ENCODE measurements at regions not wholly inside any gene's neighbourhood (a gene's known extent, or its start where the extent isn't known, plus 50 kb on each side); places are given as distances from the start of the nearest gene placed in this dataset.

DNA sequence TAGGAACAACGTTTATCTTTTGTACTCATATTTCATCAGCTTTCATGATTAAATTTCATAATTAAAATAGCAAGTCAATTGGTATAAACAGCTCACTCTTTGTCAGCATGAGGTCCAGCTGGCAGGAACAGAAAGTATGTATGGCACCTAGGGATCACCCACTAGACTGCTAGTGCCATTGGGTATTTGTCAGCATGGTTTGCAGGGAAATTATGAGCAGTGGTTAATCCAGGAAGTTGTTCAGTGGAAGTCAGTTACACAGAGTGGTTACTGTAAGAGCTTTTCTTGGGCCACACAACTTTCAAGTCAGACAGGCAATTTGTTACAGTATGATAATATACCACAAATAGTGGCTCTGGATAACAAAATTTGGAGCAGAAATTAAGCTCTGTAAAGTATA lies 340.3 kb upstream of the RGS6 start:
- no peak for DNase-seq (ENCODE audit: low read depth in 2 of 2, low spot score in 1 of 2)

DNA sequence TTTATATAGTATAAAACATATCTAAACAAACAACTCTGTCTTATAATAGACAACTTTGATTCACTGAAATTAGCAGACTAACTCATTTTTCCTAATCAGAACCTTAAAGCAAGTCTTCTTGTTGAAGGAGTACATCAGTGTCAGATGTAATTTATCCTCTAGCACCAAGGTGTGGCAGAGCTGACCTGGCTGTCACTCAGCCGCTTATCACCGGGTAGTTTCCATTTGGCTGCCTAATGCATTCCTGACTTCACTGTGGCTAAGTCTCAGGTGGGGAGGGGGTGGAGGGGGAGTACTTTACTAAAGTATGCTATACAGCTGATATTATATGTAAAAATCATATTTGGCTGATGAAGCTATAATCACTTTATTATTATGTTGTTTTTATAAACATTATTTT lies 339.9 kb upstream of the RGS6 start:
- DNase-seq (ENCODE audit: low read depth in 2 of 2, low spot score in 1 of 2), result no peak

DNA sequence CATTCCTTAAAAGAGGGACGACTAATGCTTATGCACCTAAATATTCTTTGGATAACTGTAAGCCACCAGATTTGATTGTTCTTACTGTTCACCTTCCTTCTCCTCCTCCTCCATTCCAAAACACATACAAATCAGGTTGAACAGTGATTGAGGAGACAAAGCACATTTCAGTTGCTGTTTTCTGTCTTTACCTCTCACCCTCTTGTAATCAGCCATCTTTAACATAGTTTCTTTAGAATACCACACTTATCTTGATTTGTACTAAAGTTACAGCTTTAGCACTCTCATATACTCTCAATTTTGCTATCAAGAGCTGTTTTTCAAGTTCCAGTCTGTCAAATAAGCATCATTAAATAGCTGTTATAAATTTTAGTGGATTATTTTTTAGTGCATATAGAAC lies 338.3 kb upstream of the RGS6 start:
- no peak for DNase-seq (ENCODE audit: low read depth in 2 of 2, low spot score in 1 of 2)

DNA sequence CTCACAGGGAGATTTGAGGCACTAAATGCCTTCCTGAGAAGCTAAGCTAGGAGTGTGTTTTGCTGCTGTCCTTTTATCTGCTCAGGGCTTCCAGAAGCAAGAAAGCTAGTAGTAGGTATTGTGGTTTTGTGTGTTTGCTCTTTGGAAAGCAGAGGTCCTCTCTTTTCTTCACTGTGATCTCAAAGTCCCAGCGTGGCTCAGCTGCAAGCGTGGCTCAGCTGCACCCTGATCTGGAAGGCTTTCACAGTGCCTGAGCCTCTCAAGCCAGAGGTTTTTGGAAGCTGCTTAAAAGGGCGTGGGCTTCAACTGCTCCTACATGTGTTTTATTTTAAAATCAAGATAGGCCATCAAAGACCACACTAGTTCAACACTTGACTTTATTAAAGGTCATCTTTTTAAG lies 337.4 kb upstream of the RGS6 start:
- no peak for DNase-seq (ENCODE audit: low read depth in 2 of 2, low spot score in 1 of 2)

DNA sequence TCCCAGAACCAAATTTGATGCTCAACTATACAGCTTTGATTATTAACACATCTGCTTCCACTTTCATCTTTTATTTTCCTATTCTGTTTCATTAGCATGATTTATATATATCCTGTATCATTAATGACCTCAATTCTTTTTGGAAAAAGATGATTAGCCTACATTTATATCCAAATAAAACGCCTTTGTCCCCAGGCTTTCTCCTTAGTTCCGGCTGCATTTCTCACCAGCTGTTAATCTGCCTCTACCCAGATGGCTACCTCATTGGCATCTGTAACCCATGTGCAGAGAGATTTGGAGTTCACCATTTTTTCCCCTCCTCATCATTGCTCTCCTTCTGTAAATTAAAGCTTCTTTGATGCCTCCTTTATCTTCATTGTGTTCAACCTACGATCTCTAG lies 336.8 kb upstream of the RGS6 start:
- no peak for DNase-seq (ENCODE audit: low read depth in 2 of 2, low spot score in 1 of 2)

DNA sequence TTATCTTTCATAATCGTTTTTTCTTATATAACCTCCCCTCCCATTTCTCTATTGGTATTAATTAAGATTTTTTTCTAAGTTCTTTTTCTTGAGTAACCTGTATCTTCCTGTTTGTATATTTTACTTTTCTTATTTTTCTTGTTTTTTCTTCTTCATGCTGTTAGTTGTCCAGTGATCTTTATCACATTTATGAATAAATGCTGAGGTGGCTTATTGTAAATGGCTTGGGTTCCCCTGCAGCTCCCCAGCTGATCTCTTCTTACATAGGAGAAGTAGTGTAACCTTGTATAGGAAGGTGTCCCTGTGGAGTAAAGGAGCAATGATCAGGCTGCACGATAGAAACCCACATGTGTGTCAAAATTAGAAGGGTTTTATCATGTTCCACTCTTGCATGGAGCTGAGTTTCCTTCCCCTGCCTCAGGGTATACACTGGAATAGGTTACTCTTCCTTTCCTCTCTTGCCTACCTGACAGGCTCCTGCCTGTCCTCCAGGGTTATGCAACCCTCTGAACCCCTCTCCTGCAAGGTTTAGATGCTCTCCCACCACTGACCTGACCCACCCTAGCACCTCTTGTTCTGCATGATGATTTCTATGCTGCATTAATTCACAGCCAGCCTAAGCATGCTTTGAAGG lies 334.8 kb upstream of the RGS6 start:
- no peak for DNase-seq (ENCODE audit: low read depth in 2 of 2, low spot score in 1 of 2)

DNA sequence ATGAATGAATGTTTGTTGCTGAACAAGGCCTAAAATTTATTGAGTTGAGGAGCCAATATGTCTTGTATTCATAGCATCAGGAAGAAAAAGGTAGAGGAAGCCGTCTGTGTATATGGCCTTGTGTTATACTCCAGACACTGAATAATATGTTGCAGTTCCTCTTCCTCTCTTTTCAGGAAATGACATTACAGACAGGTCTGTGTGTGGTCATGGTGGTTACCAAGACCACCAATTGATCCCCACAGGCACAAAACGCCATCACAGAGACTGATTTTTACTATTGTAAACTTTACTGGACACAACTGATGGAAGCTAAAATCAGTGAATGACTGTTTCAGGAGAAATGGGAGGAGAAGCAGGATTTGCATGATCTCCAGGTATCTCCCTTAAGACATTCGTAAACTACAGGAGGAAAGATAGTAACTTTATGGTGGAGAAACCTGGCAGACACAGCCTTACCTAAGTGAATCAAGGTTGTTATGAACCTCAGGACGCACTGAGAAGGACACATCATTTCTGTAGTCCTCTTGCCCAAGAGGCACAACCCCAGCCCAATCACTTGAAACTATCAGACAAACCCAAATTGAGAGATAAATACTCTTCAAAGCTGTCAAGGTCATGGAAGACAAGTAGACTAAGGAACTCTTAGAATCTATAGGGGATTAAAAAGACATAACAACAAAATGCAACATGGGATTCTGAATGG lies 334.1 kb upstream of the RGS6 start:
- no peak for DNase-seq (ENCODE audit: low read depth in 2 of 2, low spot score in 1 of 2)

DNA sequence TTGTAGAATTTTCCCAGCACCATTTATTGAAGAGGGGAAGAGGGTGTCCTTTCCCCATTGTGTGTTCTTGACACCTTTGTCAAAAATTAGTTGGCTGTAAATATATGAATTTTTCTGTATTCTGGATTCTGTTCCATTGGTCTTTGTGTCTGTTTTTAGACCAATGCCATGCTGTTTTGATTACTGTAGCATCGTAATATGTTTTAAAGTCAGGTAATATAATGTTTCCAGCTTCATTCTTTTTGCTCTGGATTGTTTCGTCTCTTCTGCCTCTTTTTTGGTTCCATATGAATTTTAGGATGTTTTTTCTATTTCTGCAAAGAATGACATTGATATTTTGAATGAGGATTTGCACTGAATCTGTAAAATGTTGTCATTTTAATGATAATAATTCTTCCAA lies 331.9 kb upstream of the RGS6 start:
- no peak for DNase-seq (ENCODE audit: low read depth in 2 of 2, low spot score in 1 of 2)

DNA sequence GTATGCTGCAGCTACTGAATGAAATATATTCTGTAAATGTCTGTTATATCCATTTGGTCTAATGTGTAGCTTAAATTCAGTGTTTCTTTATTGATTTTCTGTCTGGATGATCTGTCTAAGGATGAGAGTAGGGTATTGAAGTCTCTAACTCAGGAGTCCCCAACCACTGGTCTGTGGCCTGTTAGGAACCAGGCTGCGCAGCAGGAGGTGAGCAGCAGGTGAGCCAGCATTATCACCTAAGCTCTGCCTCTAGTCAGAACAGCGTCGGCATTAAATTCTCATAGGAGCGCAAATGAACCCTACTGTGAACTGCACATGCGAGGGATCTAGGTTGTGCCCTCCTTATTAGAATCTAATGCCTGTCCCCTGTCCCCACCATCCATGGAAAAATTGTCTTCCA lies 329.7 kb upstream of the RGS6 start:
- DNase-seq (ENCODE audit: low read depth in 2 of 2, low spot score in 1 of 2), result no peak

DNA sequence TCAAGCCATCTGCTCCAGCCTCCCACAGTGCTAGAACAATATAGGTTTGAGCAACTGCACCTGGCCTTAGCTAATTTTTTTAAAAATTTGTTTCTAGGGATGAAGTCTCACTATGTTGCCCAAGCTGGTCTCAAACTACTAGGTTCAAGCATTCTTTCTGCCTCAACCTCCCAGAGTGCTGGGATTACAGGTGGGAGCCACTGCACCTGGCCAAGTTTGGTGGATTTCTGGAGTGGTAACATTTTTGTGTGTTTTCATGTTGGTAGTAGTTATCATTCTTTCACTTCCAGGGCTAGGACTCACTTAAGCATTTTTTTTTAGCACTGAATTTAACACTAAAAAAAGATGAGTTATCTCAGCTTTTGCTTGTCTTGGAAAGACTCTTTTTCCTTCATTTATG lies 328.0 kb upstream of the RGS6 start:
- DNase-seq (ENCODE audit: low read depth in 2 of 2, low spot score in 1 of 2), result no peak

DNA sequence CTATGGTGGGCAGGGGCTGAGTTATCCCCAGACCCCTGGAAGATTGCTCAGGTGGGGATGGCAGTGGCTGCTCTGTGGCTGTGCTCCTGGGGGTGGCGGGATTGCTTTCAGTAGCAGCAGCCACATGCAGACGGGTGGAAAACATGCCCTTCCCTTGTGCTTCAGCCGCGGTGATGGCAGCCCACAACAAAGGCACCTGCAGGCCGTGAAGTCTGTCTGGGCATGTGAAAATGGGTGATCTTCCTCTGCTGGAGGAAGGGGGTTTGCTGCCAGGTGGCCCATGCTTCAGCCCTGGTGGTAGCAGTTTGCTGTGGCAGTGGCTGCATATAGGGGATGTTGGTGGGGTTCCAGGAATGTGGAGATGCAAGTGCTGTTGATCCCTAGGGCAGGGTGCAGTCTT lies 326.2 kb upstream of the RGS6 start:
- no peak for DNase-seq (ENCODE audit: low read depth in 2 of 2, low spot score in 1 of 2)

DNA sequence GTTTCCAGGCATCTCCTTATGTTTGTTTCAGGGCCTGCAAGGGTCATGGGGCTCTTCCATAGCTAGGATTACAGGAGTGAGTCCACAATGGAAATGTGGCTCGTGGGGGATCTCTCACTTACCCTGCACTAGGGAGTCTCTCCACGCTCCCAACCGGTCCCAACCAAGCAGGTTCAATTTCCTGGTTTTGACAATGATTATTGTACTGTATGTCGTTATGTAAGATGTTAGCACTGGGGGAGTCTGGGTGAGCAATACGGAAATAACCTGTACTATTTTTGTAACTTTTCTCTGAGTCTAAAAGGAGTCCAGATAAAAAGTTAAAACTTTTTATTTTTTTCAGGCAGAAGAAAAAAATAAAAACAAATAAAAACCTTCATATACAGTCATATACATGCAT lies 325.7 kb upstream of the RGS6 start:
- no peak for DNase-seq (ENCODE audit: low read depth in 2 of 2, low spot score in 1 of 2)

DNA sequence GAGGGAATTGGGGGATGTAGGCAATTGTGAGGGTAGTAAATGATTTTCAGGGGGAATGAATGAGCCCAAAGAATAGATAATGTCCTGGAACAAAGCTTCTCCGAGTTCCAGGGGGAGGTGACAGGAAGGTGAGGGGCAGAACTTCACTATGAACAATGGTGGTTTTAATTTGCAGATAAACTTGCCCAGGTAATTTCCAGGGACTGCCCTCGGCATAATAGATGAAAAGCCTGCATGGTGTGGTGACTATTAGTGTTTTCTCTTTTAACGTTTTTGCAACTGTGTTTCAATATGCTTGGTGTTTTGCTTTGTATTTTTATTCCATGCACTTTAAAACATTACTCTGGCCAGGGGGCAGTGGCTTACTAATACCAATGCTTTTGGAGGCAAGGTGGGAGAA lies 325.2 kb upstream of the RGS6 start:
- DNase-seq (ENCODE audit: low read depth in 2 of 2, low spot score in 1 of 2), result no peak

DNA sequence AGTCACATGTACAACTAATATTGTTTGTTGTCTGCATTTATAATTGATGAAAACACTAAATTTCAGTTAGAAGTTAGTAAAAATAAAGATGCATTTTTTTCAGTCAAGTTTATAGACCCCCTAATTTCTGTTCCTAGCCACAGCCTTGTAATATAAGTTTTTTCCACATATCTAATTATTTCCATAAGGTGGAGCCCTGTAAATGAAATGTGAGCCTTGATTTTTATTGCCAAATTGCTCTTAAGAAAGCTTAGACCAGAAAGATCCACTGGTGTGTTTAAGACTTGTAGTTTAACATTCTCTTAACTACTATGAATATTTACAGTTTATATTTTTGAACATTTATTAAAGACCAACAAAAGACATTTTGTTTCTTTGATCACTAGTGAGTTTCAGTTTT lies 322.1 kb upstream of the RGS6 start:
- no peak for DNase-seq (ENCODE audit: low read depth in 2 of 2, low spot score in 1 of 2)

DNA sequence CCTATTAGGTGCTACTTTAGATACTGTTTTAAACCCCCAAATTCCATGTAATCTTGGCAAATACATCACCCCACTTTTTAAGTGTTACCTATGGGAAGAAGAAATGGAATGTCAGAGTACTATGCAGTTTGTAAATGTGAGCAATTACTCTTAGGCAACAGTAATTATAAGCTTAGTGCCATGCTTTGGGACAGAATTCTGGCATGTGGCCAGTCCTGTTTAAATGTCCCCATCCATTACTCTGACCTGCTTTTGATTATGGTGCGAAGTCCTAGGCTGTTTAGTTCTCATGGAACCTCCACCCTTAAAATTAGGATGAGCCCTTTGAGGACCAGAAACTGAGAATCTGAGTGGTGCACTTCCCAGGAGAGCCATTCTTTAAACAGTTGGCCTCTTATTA lies 321.4 kb upstream of the RGS6 start:
- DNase-seq (ENCODE audit: low read depth in 2 of 2, low spot score in 1 of 2), result no peak

DNA sequence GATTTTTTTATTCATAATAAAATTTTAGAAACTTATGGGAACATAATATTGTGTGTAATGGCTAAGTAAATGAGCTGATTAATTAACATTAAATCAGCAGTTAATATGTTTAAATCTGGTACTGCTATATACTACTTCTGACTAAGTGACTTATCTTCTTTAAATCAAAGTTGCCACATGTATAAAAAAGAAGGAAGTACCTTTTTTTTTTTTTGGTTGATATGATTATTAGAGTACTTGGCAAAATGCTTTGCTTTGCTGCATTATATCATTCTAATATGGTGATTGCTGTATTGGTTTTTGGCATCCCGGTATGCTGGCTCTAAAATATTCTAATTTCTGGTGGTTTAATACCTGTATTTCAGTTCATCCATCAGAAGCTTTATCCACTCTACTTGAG lies 319.1 kb upstream of the RGS6 start:
- no peak for DNase-seq (ENCODE audit: low read depth in 2 of 2, low spot score in 1 of 2)

DNA sequence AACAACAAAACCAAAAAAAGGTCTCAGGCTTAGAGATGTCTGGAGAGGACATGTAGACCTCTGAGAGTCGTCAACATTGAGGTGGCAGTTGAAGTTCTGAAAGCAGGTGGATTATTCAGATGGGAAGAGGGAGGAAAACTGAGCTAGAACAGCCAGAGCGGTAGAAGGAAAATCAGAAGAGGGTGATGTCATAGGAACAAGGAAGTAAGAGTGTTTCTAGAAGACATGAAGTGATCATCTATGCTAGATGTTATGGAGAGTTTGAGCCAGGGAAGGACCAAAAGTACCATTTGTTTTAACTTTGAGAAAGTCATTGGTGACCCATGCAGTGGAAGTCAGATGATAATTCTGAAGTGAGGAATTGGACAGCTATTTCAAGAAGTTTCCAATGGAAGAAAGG lies 316.2 kb upstream of the RGS6 start:
- no peak for DNase-seq (ENCODE audit: low read depth in 2 of 2, low spot score in 1 of 2)

DNA sequence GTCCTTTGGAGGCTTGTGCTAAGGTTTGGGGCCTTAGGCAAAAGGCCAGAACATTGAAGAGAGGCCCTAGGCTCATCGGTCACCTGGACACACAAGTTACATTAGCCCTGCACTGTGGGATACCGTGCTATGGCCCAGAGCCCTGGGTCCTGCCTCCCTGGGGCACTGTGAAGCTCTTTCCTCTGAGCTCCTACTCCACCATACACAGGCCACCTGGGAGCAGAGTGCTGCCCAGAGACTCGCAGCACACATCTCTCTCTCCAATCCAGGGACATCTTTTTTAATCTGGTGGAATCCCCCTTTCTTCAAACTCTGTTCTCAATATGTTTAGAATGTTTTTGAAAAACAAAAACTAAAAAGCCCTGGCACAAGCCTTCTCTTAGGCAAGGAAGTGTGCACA lies 314.2 kb upstream of the RGS6 start:
- DNase-seq (ENCODE audit: low read depth in 2 of 2, low spot score in 1 of 2), result no peak

DNA sequence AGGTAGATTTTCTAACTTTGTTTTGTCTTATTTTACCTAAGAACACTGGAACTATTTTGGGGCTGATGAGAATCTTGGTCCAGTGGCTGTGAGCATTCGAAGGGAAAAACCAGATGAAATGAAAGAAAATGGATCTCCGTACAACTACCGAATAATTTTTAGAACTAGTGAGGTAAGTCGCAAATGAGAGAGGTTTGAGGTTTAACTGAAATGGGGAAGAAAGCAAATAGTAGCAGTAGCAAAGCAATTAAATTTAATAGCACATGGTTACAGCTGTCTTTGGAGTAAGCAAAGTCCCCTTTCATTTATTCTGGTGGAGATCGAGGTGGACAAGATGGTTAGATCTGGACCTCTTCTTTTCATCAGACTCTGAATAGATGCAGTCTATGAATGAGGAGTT lies 313.5 kb upstream of the RGS6 start:
- no peak for DNase-seq (ENCODE audit: low read depth in 2 of 2, low spot score in 1 of 2)

DNA sequence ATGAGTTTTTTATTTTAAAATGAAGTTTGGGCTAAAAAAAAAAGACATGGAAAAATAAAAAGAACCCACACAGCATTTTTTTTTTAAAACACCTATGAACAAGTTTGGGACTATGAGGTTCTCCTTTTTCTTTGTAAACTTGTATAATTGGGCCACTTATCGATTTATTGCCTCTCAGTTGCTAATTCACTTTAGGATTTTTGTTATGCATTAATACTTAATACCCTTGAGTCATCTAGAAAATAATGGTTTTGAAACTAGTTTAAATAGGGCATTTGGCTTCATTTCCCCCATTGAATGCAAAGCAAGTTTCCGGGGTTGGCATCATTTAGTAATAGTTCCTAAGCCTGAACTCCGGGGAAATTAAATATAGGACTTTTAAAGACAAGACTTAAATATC lies 312.8 kb upstream of the RGS6 start:
- DNase-seq (ENCODE audit: low read depth in 2 of 2, low spot score in 1 of 2), result no peak

DNA sequence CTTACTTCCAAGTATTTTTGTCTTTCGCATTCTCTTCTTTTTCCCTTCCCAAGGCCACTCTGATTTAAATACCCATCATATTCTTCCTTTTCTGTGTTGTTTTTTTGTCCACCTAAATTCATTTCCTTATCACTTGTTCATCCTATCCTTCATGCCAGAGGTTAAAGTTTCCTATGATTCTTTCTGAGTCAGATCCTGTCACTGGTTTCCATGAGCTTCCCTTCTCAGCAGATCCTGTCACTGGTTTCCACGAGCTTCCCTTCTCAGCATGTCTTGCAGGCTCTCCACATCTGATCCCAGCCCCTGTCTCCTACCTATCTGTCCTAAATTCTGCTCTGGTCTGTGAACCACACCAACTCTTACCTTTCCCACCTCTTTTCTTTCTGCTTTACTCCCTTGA lies 311.8 kb upstream of the RGS6 start:
- DNase-seq (ENCODE audit: low read depth in 2 of 2, low spot score in 1 of 2), result no peak

DNA sequence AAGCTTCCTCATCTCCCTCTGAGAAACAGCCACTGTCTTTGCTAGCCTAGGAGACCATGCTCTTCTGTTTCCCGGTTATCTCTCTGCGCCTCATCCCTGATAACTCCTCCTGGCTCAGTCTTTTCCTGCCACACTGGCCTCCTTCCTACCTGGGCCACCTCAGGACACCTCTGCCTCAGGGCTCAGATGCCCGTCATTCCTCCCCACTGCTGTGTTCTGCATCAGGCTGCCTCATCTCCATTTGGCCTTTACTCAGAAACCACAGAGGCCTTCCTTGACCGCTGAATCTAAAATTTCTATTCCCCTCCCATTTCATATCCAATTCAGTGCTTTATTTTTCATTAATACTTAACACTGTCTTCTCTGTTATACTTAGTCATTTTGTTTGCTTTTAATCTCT lies 311.0 kb upstream of the RGS6 start:
- no peak for DNase-seq (ENCODE audit: low read depth in 2 of 2, low spot score in 1 of 2)

DNA sequence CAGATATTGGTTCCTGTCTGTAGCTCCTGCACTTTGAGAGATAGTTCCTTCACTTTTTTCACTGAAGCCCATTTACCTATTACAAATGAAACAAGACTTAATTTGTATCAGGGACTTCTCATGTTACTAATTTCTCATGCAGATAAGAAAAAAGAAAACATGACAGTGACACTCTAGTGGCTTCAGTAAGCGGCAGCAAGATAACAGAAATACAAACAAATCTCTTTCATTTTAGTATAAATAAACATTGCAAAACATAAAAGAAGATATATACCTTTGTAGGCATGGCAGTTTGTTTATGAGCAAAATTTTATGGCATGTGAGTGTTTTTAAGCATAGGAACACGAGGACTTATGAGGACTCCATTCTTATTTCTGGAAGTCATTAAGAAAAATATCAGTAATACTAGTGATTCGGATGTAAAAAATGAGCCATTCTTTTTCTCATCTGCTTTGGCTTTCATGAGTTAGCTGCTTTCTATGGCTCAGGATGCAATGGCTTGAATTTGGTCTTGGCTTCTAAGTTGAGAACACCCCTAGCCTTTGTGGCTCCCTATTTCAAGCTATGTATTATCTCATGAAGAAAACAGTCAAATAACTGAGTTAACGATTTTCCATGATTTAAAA lies 310.1 kb upstream of the RGS6 start:
- DNase-seq (ENCODE audit: low read depth in 2 of 2, low spot score in 1 of 2), result no peak
